Astrocyte of the hippocampus (primary cell): ENCODE measurements at regions not wholly inside any gene's neighbourhood (a gene's known extent, or its start where the extent isn't known, plus 50 kb on each side); places are given as distances from the start of the nearest gene placed in this dataset.
"Not testable (repeated sequence)": the region's sequence is repeated elsewhere in the genome, so short reads cannot be mapped to it uniquely, and the experiment has no call there.

Source experiments
- DNase-seq: peaks from one replicate; pipeline ENCODE4 v3.0.0; 2011; ENCODE audit warnings: low read depth, low spot score

GRCh38 chrX:148265829-148266228 lies 234.6 kb upstream of the AFF2 start:
- peak; percentile 6 for DNase-seq

- no peak for DNase-seq
Observed at GRCh38 chrX:148268673-148269072, 231.7 kb upstream of the AFF2 start.

GRCh38 chrX:148269513-148269912 lies 230.9 kb upstream of the AFF2 start:
- no peak for DNase-seq

- DNase-seq, result no peak
Observed at GRCh38 chrX:148270499-148270898, 229.9 kb upstream of the AFF2 start.

- no peak for DNase-seq
Observed at GRCh38 chrX:148271263-148271662, 229.2 kb upstream of the AFF2 start.

GRCh38 chrX:148281920-148282319 lies 218.5 kb upstream of the AFF2 start:
- no peak for DNase-seq

GRCh38 chrX:148282504-148282903 lies 217.9 kb upstream of the AFF2 start:
- no peak for DNase-seq

GRCh38 chrX:148284056-148284455 lies 216.4 kb upstream of the AFF2 start:
- no peak for DNase-seq

- no peak for DNase-seq
Observed at GRCh38 chrX:148284821-148285220, 215.6 kb upstream of the AFF2 start.

- DNase-seq, result peak; percentile 16
Observed at GRCh38 chrX:148288451-148288850, 212.0 kb upstream of the AFF2 start.

GRCh38 chrX:148290041-148290440 lies 210.4 kb upstream of the AFF2 start:
- DNase-seq, result peak; percentile 9

- DNase-seq, result no peak
Observed at GRCh38 chrX:148290931-148291330, 209.5 kb upstream of the AFF2 start.

- peak; percentile 54 for DNase-seq
Observed at GRCh38 chrX:148298737-148299136, 201.7 kb upstream of the AFF2 start.

GRCh38 chrX:148305214-148305613 lies 195.2 kb upstream of the AFF2 start:
- not testable (repeated sequence) for DNase-seq

- no peak for DNase-seq
Observed at GRCh38 chrX:148309413-148309812, 191.0 kb upstream of the AFF2 start.

- DNase-seq, result no peak
Observed at GRCh38 chrX:148310426-148311165, 189.8 kb upstream of the AFF2 start.

- no peak for DNase-seq
Observed at GRCh38 chrX:148311544-148311943, 188.9 kb upstream of the AFF2 start.

- no peak for DNase-seq
Observed at GRCh38 chrX:148314876-148315275, 185.5 kb upstream of the AFF2 start.

- no peak for DNase-seq
Observed at GRCh38 chrX:148316446-148316845, 184.0 kb upstream of the AFF2 start.

GRCh38 chrX:148322906-148323305 lies 177.5 kb upstream of the AFF2 start:
- DNase-seq, result no peak

- DNase-seq, result no peak
Observed at GRCh38 chrX:148333989-148334388, 166.4 kb upstream of the AFF2 start.

GRCh38 chrX:148337873-148338272 lies 162.5 kb upstream of the AFF2 start:
- DNase-seq, result no peak

GRCh38 chrX:148354916-148355315 lies 145.5 kb upstream of the AFF2 start:
- DNase-seq, result no peak

- DNase-seq, result no peak
Observed at GRCh38 chrX:148361641-148362040, 138.8 kb upstream of the AFF2 start.
